Adrenal gland (tissue), 9 donors: ENCODE measurements at regions not wholly inside any gene's neighbourhood (a gene's known extent, or its start where the extent isn't known, plus 50 kb on each side); places are given as distances from the start of the nearest gene placed in this dataset.

Experiments
- DNase-seq, 7 donors: peaks; one replicate each; pipeline ENCODE4 v3.0.0-alpha.2; 2019 to 2020
- H3K27ac ChIP-seq, 5 donors: fragments of 200-600 bp; sonication (generic) in 4 of 5; 1 replicate in 3 of 5; 2 replicates in 2 of 5; pipeline versions ENCODE4 v1.5.1 to v1.8.0; 2016 to 2020; ENCODE audit warnings: mild to moderate bottlenecking in 1 of 5
- H3K27me3 ChIP-seq: fragments of 200-600 bp; 2 replicates; pipeline ENCODE4 v1.8.0; 2021
- H3K36me3 ChIP-seq, 2 donors: fragments of 200-600 bp; replicated peaks in 1 of 2; 1 replicate in 1 of 2; 2 replicates in 1 of 2; pipeline versions ENCODE4 v1.5.1 to v1.8.0; 2018 to 2022
- H3K4me1 ChIP-seq, 2 donors: fragments of 200-600 bp; replicated peaks in 1 of 2; 1 replicate in 1 of 2; 2 replicates in 1 of 2; pipeline versions ENCODE4 v1.5.1 to v1.8.0; 2018 to 2021
- H3K4me3 ChIP-seq, 4 donors: fragments of 200-600 bp; sonication (generic) in 3 of 4; one replicate each; pipeline ENCODE4 v1.5.1; 2016 to 2018
- H3K9me3 ChIP-seq, 3 donors: fragments of 200-600 bp; sonication (generic) in 1 of 3; replicated peaks in 1 of 3; 1 replicate in 2 of 3; 2 replicates in 1 of 3; pipeline versions ENCODE4 v1.5.1 to v1.8.0; 2016 to 2021
- CTCF ChIP-seq, 6 experiments: fragments of 450-650 bp in 4 of 6; fragments of 200-600 bp in 2 of 6; sonication (generic) in 1 of 6; IDR thresholded peaks; 1 replicate in 5 of 6; 2 replicates in 1 of 6; pipeline versions ENCODE4 v1.5.1 to v1.8.0; 2016 to 2021; ENCODE audit warnings: antibody characterized with exemption in 6 of 6, mild to moderate bottlenecking in 2 of 6, moderate library complexity in 1 of 6
- POLR2A ChIP-seq, 2 donors: fragments of 450-650 bp; IDR thresholded peaks; one replicate each; pipeline ENCODE4 v1.6.1; 2017; ENCODE audit warnings: antibody characterized with exemption in 2 of 2, mild to moderate bottlenecking in 2 of 2, moderate library complexity in 1 of 2
- WGBS, 4 donors: extraction: QIAGEN DNeasy Blood & Tissue Kit in 2 of 4; methylation state at CpG; one replicate each; pipeline versions ENCODE4 v1.1.5 to v1.1.7; 2013 to 2017; 5-methylcytosine and 5-hydroxymethylcytosine counted together
- intact Hi-C, 2 donors: fragments of 100-400 bp; cut with DNase I; formaldehyde crosslinking; loops; one replicate each; pipeline versions ENCODE4 v1.14.1 to v1.15.0; 2022 to 2023
- donor health status: healthy with polysubstance abuse.
- donor health status: Bipolar disorder and iron deficiency.
- donor health status: DM: yes; HTN: yes; CAD: no.
- donor health status: DM: no; HTN: no; CAD: no.
- donor health status: DM: no; HTN: no; CAD: no.

DNA sequence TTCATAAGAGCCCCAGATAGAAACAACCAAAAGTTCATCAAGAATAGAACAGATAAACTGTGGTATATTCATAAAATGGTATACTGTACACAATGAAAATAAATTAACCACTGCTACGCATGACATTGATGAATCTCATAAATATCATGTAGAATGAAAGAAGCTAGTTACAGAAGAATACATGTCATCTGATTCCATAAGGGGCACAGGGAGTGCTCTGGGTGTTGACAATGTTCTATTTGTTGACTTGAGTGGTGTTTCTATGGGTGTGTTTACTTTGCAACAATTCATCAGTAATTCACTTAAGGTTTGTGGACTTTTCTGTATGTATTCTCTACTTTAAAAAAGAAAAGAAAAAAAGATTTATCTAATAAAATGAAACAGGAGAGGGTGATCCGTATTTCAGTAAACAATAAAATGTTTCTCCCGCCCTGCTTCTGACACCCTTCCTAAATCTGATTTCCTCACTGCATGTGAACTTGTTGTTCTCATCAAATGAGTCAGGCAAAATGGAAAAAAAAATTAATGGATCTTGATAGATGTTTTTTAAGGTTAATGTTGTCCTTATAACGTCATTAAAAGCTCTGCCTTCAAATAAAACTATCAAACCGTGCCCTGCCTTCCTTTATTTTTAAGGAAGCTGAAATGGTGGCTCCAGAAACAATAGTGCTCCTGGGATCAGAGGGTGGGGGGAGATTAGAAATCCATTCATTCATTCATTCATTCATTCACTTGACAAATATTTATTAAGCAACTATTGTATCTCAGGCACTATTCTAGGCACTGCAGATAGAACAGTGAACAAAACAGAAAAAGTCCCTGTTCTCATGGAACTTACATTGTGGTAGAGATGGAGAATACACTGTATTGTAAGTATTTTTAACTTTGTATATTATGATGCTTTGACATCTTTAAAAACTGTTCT, 77.2 kb upstream of the CD44 start:
- no peaks in the 10 kb centered on the region for H3K27me3 ChIP-seq
- no peaks in the 10 kb centered on the region for H3K9me3 ChIP-seq
- WGBS, 4 donors = 63 to 74% (median 73%) methylated on average over 5 of the region's 5 CpGs
- intact Hi-C loops = no loop called here
- H3K27ac ChIP-seq = peak overlapping the region in 1 of 5 donors; percentile 5
- no peak overlapping the region for H3K4me3 ChIP-seq
- DNase-seq = no peak
- no peaks in the 10 kb centered on the region for H3K36me3 ChIP-seq
- TF ChIP-seq POLR2A (IDR thresholded peaks at IDR 0.05) = no peak
- no peak for TF ChIP-seq CTCF (IDR thresholded peaks at IDR 0.05)
- no peaks in the 10 kb centered on the region for H3K4me1 ChIP-seq

- Histone ChIP-seq H3K36me3 (no peaks in the 10 kb centered on the region), H3K27me3 (no peaks in the 10 kb centered on the region), H3K4me1 (no peaks in the 10 kb centered on the region), H3K27ac (no peak overlapping the region), H3K4me3 (no peak overlapping the region), H3K9me3 (no peaks in the 10 kb centered on the region)
- intact Hi-C loops = no loop called here
- no peak for TF ChIP-seq CTCF (IDR thresholded peaks at IDR 0.05)
- no peak for DNase-seq
- WGBS, 4 donors = 81 to 83% (median 82%) methylated on average over 6 of the region's 6 CpGs
Observed at GRCh38 chr11:35063488-35063931, 75.5 kb upstream of the CD44 start.

- TF ChIP-seq CTCF (IDR thresholded peaks at IDR 0.05) (no peak), POLR2A (IDR thresholded peaks at IDR 0.05) (no peak)
- no peaks in the 10 kb centered on the region for H3K27me3 ChIP-seq
- no peaks in the 10 kb centered on the region for H3K9me3 ChIP-seq
- WGBS, 4 donors = 70 to 75% (median 73%) methylated on average over 7 to 8 of the region's 8 CpGs
- no peak overlapping the region for H3K4me3 ChIP-seq
- intact Hi-C loops = no loop called here
- no peak for DNase-seq
- H3K36me3 ChIP-seq = no peaks in the 10 kb centered on the region
- no peaks in the 10 kb centered on the region for H3K4me1 ChIP-seq
- H3K27ac ChIP-seq = no peak overlapping the region
Observed at GRCh38 chr11:35064114-35064800, 74.7 kb upstream of the CD44 start.

DNA sequence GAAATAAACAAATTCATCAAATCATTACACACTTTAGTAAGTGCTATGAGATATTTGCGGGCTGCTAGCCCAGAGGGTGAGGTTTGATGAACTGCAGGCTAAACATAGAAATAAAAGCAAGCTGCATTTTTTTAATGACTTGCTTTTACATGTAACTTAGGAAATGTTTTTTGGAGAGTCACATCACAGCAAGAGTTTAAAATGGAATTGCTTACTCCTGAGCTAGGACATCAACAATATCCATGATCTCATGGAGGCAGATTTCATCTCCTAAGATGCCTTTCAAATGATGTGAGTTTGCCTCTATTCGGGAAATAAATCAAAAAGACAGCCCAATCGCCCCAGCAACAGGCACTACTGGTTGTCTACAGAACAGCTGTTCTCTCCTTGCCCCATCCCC, 73.4 kb upstream of the CD44 start:
- H3K4me3 ChIP-seq = no peak overlapping the region
- H3K9me3 ChIP-seq = peaks cover 0 to 8% (median 0%) of the 10 kb centered on the region in 3 donors
- H3K36me3 ChIP-seq = no peaks in the 10 kb centered on the region
- H3K27ac ChIP-seq = no peak overlapping the region
- H3K4me1 ChIP-seq = no peaks in the 10 kb centered on the region
- intact Hi-C loops = no loop called here
- H3K27me3 ChIP-seq = no peaks in the 10 kb centered on the region
- TF ChIP-seq CTCF (IDR thresholded peaks at IDR 0.05) = no peak
- no peak for TF ChIP-seq POLR2A (IDR thresholded peaks at IDR 0.05)
- no peak for DNase-seq
- WGBS, 4 donors = 55 to 73% (median 68%) methylated on average over 3 of the region's 3 CpGs
